ENCODE measurements at regions not wholly inside any gene's neighbourhood (a gene's known extent, or its start where the extent isn't known, plus 50 kb on each side); places are given as distances from the start of the nearest gene placed in this dataset.

GRCh38 chr10:42924484-42924883, 141.9 kb downstream of the BMS1 start:
- no peak for DNase-seq (ENCODE audit: low spot score in 2 of 2)
- H3K9me3 ChIP-seq: no peaks in the 10 kb centered on the region
- H3K4me1 ChIP-seq: no peaks in the 10 kb centered on the region
- no peaks in the 10 kb centered on the region for H3K36me3 ChIP-seq (replicated peaks)
- H3K4me3 ChIP-seq: no peak overlapping the region
- in situ Hi-C loops (cut with MboI; ENCODE audit: low sequenced_read_pairs): no loop called here
- H3K27me3 ChIP-seq (ENCODE audit: low read depth): 0 out of 2 replicates have a peak, but pooled peaks cover 2% of the 10 kb centered on the region

- Histone ChIP-seq H3K9me3 (no peaks in the 10 kb centered on the region), H3K27me3 (ENCODE audit: low read depth) (0 out of 2 replicates have a peak, but pooled peaks cover 2% of the 10 kb centered on the region), H3K4me3 (no peak overlapping the region), H3K4me1 (no peaks in the 10 kb centered on the region), H3K36me3 (replicated peaks) (no peaks in the 10 kb centered on the region)
- in situ Hi-C loops (cut with MboI; ENCODE audit: low sequenced_read_pairs): no loop called here
- peak; percentile 71 to 90 for DNase-seq (ENCODE audit: low spot score in 2 of 2)
Observed at GRCh38 chr10:42926843-42927242, 144.2 kb downstream of the BMS1 start.

- H3K36me3 ChIP-seq (replicated peaks): no peaks in the 10 kb centered on the region
- in situ Hi-C loops (cut with MboI; ENCODE audit: low sequenced_read_pairs): no loop called here
- no peaks in the 10 kb centered on the region for H3K4me1 ChIP-seq
- DNase-seq (ENCODE audit: low spot score in 2 of 2): no peak
- no peak overlapping the region for H3K4me3 ChIP-seq
- no peaks in the 10 kb centered on the region for H3K9me3 ChIP-seq
- 0 out of 2 replicates have a peak, but pooled peaks cover 2% of the 10 kb centered on the region for H3K27me3 ChIP-seq (ENCODE audit: low read depth)
Observed at GRCh38 chr10:42928064-42928463, 145.5 kb downstream of the BMS1 start.

- Histone ChIP-seq H3K36me3 (replicated peaks) (no peaks in the 10 kb centered on the region), H3K9me3 (no peaks in the 10 kb centered on the region), H3K4me1 (no peaks in the 10 kb centered on the region), H3K27me3 (ENCODE audit: low read depth) (0 out of 2 replicates have a peak, but pooled peaks cover 2% of the 10 kb centered on the region), H3K4me3 (no peak overlapping the region)
- in situ Hi-C loops (cut with MboI; ENCODE audit: low sequenced_read_pairs): no loop called here
- no peak for DNase-seq (ENCODE audit: low spot score in 2 of 2)
Observed at GRCh38 chr10:42929236-42929635, 146.6 kb downstream of the BMS1 start.

GRCh38 chr10:42929993-42930392, 146.9 kb upstream of the RET start:
- H3K27me3 ChIP-seq (ENCODE audit: low read depth): 0 out of 2 replicates have a peak, but pooled peaks cover under 1% of the 10 kb centered on the region
- no peaks in the 10 kb centered on the region for H3K36me3 ChIP-seq (replicated peaks)

GRCh38 chr10:42930516-42931192, 146.2 kb upstream of the RET start:
- H3K4me3 ChIP-seq: no peak overlapping the region
- H3K27me3 ChIP-seq (ENCODE audit: low read depth): no peaks in the 10 kb centered on the region
- no peaks in the 10 kb centered on the region for H3K4me1 ChIP-seq
- no peaks in the 10 kb centered on the region for H3K9me3 ChIP-seq
- DNase-seq (ENCODE audit: low spot score in 2 of 2): no peak
- in situ Hi-C loops (cut with MboI; ENCODE audit: low sequenced_read_pairs): no loop called here
- H3K36me3 ChIP-seq (replicated peaks): no peaks in the 10 kb centered on the region

More at GRCh38 chr10:42929993-42930392, 146.9 kb upstream of the RET start:
- Histone ChIP-seq H3K4me3 (no peak overlapping the region), H3K9me3 (no peaks in the 10 kb centered on the region), H3K4me1 (no peaks in the 10 kb centered on the region)
- DNase-seq (ENCODE audit: low spot score in 2 of 2): no peak
- in situ Hi-C loops (cut with MboI; ENCODE audit: low sequenced_read_pairs): no loop called here

GRCh38 chr10:42932116-42932515, 144.8 kb upstream of the RET start:
- H3K4me1 ChIP-seq: no peaks in the 10 kb centered on the region
- H3K27me3 ChIP-seq (ENCODE audit: low read depth): no peaks in the 10 kb centered on the region
- H3K4me3 ChIP-seq: no peak overlapping the region
- H3K36me3 ChIP-seq (replicated peaks): no peaks in the 10 kb centered on the region
- no peaks in the 10 kb centered on the region for H3K9me3 ChIP-seq
- in situ Hi-C loops (cut with MboI; ENCODE audit: low sequenced_read_pairs): no loop called here
- no peak for DNase-seq (ENCODE audit: low spot score in 2 of 2)

- H3K4me3 ChIP-seq: no peak overlapping the region
- H3K27me3 ChIP-seq (ENCODE audit: low read depth): no peaks in the 10 kb centered on the region
- in situ Hi-C loops (cut with MboI; ENCODE audit: low sequenced_read_pairs): no loop called here
- no peaks in the 10 kb centered on the region for H3K36me3 ChIP-seq (replicated peaks)
- DNase-seq (ENCODE audit: low spot score in 2 of 2): peak in 1 of 2 experiments; percentile 71
- H3K9me3 ChIP-seq: no peaks in the 10 kb centered on the region
- H3K4me1 ChIP-seq: no peaks in the 10 kb centered on the region
Observed at GRCh38 chr10:42932735-42933447, 144.0 kb upstream of the RET start.

- Histone ChIP-seq H3K27me3 (ENCODE audit: low read depth) (no peaks in the 10 kb centered on the region), H3K4me1 (no peaks in the 10 kb centered on the region), H3K9me3 (no peaks in the 10 kb centered on the region), H3K4me3 (no peak overlapping the region), H3K36me3 (replicated peaks) (no peaks in the 10 kb centered on the region)
- DNase-seq (ENCODE audit: low spot score in 2 of 2): no peak
- in situ Hi-C loops (cut with MboI; ENCODE audit: low sequenced_read_pairs): no loop called here
Observed at GRCh38 chr10:42933448-42934340, 143.2 kb upstream of the RET start.

GRCh38 chr10:42934351-42934811, 142.5 kb upstream of the RET start:
- no peaks in the 10 kb centered on the region for H3K36me3 ChIP-seq (replicated peaks)
- no peaks in the 10 kb centered on the region for H3K4me1 ChIP-seq
- no peaks in the 10 kb centered on the region for H3K27me3 ChIP-seq (ENCODE audit: low read depth)
- DNase-seq (ENCODE audit: low spot score in 2 of 2): no peak
- H3K4me3 ChIP-seq: no peak overlapping the region
- H3K9me3 ChIP-seq: no peaks in the 10 kb centered on the region
- in situ Hi-C loops (cut with MboI; ENCODE audit: low sequenced_read_pairs): no loop called here

- in situ Hi-C loops (cut with MboI; ENCODE audit: low sequenced_read_pairs): no loop called here
- H3K9me3 ChIP-seq: no peaks in the 10 kb centered on the region
- no peak for DNase-seq (ENCODE audit: low spot score in 2 of 2)
- no peaks in the 10 kb centered on the region for H3K27me3 ChIP-seq (ENCODE audit: low read depth)
- H3K4me3 ChIP-seq: no peak overlapping the region
- no peaks in the 10 kb centered on the region for H3K36me3 ChIP-seq (replicated peaks)
- H3K4me1 ChIP-seq: no peaks in the 10 kb centered on the region
Observed at GRCh38 chr10:42934842-42935241, 142.0 kb upstream of the RET start.

- no peak overlapping the region for H3K4me3 ChIP-seq
- no peaks in the 10 kb centered on the region for H3K27me3 ChIP-seq (ENCODE audit: low read depth)
- H3K36me3 ChIP-seq (replicated peaks): no peaks in the 10 kb centered on the region
- no peaks in the 10 kb centered on the region for H3K4me1 ChIP-seq
- in situ Hi-C loops (cut with MboI; ENCODE audit: low sequenced_read_pairs): no loop called here
- no peaks in the 10 kb centered on the region for H3K9me3 ChIP-seq
- no peak for DNase-seq (ENCODE audit: low spot score in 2 of 2)
Observed at GRCh38 chr10:42935466-42935865, 141.4 kb upstream of the RET start.

GRCh38 chr10:42936580-42936979, 140.3 kb upstream of the RET start:
- no peaks in the 10 kb centered on the region for H3K4me1 ChIP-seq
- H3K4me3 ChIP-seq: no peak overlapping the region
- in situ Hi-C loops (cut with MboI; ENCODE audit: low sequenced_read_pairs): no loop called here
- DNase-seq (ENCODE audit: low spot score in 2 of 2): no peak
- H3K27me3 ChIP-seq (ENCODE audit: low read depth): no peaks in the 10 kb centered on the region
- H3K36me3 ChIP-seq (replicated peaks): no peaks in the 10 kb centered on the region
- no peaks in the 10 kb centered on the region for H3K9me3 ChIP-seq

All from HAP-1 (cell line).